Brain microvascular endothelial cell (primary cell): ENCODE measurements at regions not wholly inside any gene's neighbourhood (a gene's known extent, or its start where the extent isn't known, plus 50 kb on each side); places are given as distances from the start of the nearest gene placed in this dataset.

Experiments
- DNase-seq: peaks from one replicate; pipeline ENCODE4 v3.0.0-alpha.2; 2020
- H3K27ac ChIP-seq: fragments of 250-450 bp; sonication (Bioruptor Pico); 2 replicates; pipeline ENCODE4 v1.5.1; 2020; ENCODE audit warnings: mild to moderate bottlenecking, moderate library complexity
- H3K27me3 ChIP-seq: fragments of 250-450 bp; sonication (Bioruptor Pico); replicated peaks from 2 replicates; pipeline ENCODE4 v1.5.1; 2020; ENCODE audit warnings: mild to moderate bottlenecking
- H3K36me3 ChIP-seq: fragments of 250-450 bp; sonication (Bioruptor Pico); replicated peaks from 2 replicates; pipeline ENCODE4 v1.5.1; 2020; ENCODE audit warnings: mild to moderate bottlenecking
- H3K4me3 ChIP-seq: 2 replicates; pipeline ENCODE4 v1.5.1; 2011; ENCODE audit warnings: low read depth, mild to moderate bottlenecking, control low read depth, low read length, moderate library complexity
- CTCF ChIP-seq: IDR thresholded peaks from 2 replicates; pipeline ENCODE4 v1.5.1; 2011; ENCODE audit warnings: low read depth, mild to moderate bottlenecking, moderate library complexity, low read length, control low read depth, inconsistent platforms; ENCODE audit errors: missing control alignments
- in situ Hi-C: cut with HindIII; loops from 2 replicates; pipeline ENCODE4 v1.10.0; 2017; ENCODE audit warnings: low sequenced_read_pairs, low pct_ligation_motif_present

DNA sequence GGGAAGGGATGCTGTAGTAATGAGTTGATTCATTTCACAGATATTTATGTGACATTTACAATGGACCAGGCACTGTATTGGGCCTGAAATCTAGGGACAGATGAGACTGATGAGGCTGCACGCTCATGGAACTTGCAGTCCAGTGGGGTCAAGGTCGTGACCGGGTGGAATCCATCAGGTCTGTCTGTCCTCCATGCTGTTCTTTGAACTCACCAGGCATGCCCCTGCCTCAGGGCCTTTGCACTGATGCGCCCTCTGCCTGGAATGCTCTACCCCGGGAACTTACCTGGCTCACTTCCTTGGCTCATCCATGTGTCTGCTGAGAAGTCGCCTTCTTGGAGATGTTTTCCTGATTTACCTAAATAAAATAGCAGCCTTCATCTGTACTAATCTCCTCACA is 200.1 kb downstream of the VRK1 start:
- Histone ChIP-seq H3K4me3 (no peak overlapping the region), H3K27me3 (no peaks in the 10 kb centered on the region), H3K27ac (no peak overlapping the region), H3K36me3 (no peaks in the 10 kb centered on the region)
- TF ChIP-seq CTCF: no peak
- in situ Hi-C loops: no loop called here
- no peak for DNase-seq

- Histone ChIP-seq H3K27ac (no peak overlapping the region), H3K4me3 (no peak overlapping the region), H3K36me3 (no peaks in the 10 kb centered on the region), H3K27me3 (no peaks in the 10 kb centered on the region)
- in situ Hi-C loops: no loop called here
- no peak for TF ChIP-seq CTCF
- no peak for DNase-seq
Observed at GRCh38 chr14:96997996-96998395, 200.8 kb downstream of the VRK1 start.

DNA sequence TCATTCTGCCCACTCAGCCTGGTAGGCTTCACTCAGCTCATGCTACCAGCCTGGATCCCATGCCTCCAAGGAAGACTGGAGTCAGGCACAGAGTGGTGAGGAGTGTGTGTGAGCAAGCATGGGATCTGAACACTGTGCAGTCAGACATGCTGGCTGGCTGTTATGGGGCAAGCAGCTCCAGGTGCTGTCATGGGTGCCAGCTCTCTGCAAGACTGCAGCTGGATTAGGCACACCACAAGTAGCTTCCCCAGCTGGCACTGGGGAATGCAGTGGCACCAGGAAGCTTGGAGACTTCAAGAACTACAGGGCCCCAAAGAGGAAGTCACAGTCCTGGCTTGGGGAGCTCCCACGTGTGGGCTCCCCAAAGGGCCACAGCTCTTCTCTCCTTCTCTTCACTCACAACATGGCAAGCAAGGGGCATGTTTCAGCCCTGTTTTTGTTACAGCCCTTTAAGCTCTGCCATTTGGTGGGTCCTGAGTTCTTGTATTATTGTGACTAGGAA is 202.5 kb downstream of the VRK1 start:
- in situ Hi-C loops: no loop called here
- Histone ChIP-seq H3K4me3 (no peak overlapping the region), H3K27ac (no peak overlapping the region), H3K27me3 (no peaks in the 10 kb centered on the region), H3K36me3 (no peaks in the 10 kb centered on the region)
- no peak for DNase-seq
- no peak for TF ChIP-seq CTCF

- no peak for TF ChIP-seq CTCF
- no peak for DNase-seq
- Histone ChIP-seq H3K4me3 (no peak overlapping the region), H3K27me3 (no peaks in the 10 kb centered on the region), H3K36me3 (no peaks in the 10 kb centered on the region), H3K27ac (no peak overlapping the region)
- in situ Hi-C loops: no loop called here
Observed at GRCh38 chr14:97002454-97002853, 205.3 kb downstream of the VRK1 start.

DNA sequence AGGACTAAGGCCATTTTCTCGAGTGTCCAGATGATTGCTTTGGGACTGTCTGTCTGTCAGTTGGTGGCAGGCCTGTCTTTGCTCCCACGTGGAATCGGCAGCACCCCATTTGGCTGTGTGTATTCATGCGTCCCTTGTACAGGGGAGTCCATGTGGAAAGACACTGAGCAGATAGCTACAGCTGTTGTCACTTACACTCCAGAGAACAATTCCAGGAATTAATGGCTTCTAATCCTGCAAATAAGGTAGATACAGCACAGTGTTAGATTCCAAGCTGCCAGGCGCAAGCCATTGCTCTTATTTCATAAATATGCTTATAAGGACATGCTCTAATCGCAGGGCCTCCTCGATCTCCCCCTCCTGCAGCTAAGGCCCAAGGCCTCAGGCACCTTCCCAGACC is 208.8 kb downstream of the VRK1 start:
- no peak for TF ChIP-seq CTCF
- no peak overlapping the region for H3K27ac ChIP-seq
- no peaks in the 10 kb centered on the region for H3K36me3 ChIP-seq
- no peak for DNase-seq
- no peaks in the 10 kb centered on the region for H3K27me3 ChIP-seq
- in situ Hi-C loops: no loop called here
- no peak overlapping the region for H3K4me3 ChIP-seq

- H3K27ac ChIP-seq: no peak overlapping the region
- H3K36me3 ChIP-seq: no peaks in the 10 kb centered on the region
- TF ChIP-seq CTCF: no peak
- no peaks in the 10 kb centered on the region for H3K27me3 ChIP-seq
- no peak overlapping the region for H3K4me3 ChIP-seq
- DNase-seq: no peak
- in situ Hi-C loops: no loop called here
Observed at GRCh38 chr14:97010491-97011160, 213.4 kb downstream of the VRK1 start.
